Type B pancreatic cell (in vitro differentiated cells): ENCODE measurements at regions not wholly inside any gene's neighbourhood (a gene's known extent, or its start where the extent isn't known, plus 50 kb on each side); places are given as distances from the start of the nearest gene placed in this dataset.
"Not testable (repeated sequence)": the region's sequence is repeated elsewhere in the genome, so short reads cannot be mapped to it uniquely, and the experiment has no call there.

ENCODE experiments used
- DNase-seq: peaks from one replicate; pipeline ENCODE4 v3.0.0; 2021; ENCODE audit warnings: mixed read lengths; ENCODE audit not compliant: unreplicated experiment; ENCODE audit errors: extremely low spot score
- H3K27ac Mint-ChIP-seq: 2 replicates; pipeline ENCODE4 v1.8.0; 2021; ENCODE audit warnings: mild to moderate bottlenecking, mixed read lengths
- H3K27me3 Mint-ChIP-seq: 2 replicates; pipeline ENCODE4 v1.8.0; 2021; ENCODE audit warnings: mixed read lengths
- H3K36me3 Mint-ChIP-seq: 2 replicates; pipeline ENCODE4 v1.8.0; 2021; ENCODE audit warnings: mixed read lengths
- H3K4me1 Mint-ChIP-seq: one replicate; pipeline ENCODE4 v1.8.0; 2021; ENCODE audit warnings: mixed read lengths; ENCODE audit not compliant: unreplicated experiment
- H3K4me3 Mint-ChIP-seq: 2 replicates; pipeline ENCODE4 v1.8.0; 2021; ENCODE audit warnings: mild to moderate bottlenecking, mixed read lengths
- H3K9me3 Mint-ChIP-seq: 2 replicates; pipeline ENCODE4 v1.8.0; 2021; ENCODE audit warnings: mixed read lengths
- TF ChIP-seq, protein P1 (sequence below): fragments of 200-600 bp; sonication (generic); conservative IDR thresholded peaks from 2 replicates; pipeline ENCODE4 v1.5.0; 2021; ENCODE audit warnings: antibody characterized with exemption, mild to moderate bottlenecking

DNA sequence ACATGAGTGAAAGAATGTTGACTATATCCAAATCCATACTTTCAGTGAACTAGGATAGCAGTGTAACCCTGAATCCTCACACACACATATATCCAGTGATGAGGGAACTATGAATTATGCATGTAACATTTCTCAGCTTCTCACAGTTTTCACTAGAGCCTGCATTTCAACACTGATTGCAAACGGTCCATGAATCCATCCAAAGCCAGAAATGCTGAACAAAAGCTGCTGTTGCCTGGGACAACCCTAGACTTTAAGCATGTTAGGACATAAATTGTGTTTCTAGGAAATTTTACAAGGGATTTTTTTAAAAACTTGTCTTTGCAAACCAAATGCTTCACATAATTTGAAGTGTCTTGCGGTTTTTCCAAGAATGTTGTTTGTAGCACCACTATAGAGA lies 2010.0 kb upstream of the WWC1 start:
- peaks cover 4% of the 10 kb centered on the region for H3K9me3 Mint-ChIP-seq
- no peak overlapping the region for H3K27ac Mint-ChIP-seq
- peaks cover 4% of the 10 kb centered on the region for H3K4me1 Mint-ChIP-seq
- TF ChIP-seq, protein P1, sequence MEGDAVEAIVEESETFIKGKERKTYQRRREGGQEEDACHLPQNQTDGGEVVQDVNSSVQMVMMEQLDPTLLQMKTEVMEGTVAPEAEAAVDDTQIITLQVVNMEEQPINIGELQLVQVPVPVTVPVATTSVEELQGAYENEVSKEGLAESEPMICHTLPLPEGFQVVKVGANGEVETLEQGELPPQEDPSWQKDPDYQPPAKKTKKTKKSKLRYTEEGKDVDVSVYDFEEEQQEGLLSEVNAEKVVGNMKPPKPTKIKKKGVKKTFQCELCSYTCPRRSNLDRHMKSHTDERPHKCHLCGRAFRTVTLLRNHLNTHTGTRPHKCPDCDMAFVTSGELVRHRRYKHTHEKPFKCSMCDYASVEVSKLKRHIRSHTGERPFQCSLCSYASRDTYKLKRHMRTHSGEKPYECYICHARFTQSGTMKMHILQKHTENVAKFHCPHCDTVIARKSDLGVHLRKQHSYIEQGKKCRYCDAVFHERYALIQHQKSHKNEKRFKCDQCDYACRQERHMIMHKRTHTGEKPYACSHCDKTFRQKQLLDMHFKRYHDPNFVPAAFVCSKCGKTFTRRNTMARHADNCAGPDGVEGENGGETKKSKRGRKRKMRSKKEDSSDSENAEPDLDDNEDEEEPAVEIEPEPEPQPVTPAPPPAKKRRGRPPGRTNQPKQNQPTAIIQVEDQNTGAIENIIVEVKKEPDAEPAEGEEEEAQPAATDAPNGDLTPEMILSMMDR, result no peak
- no peak for DNase-seq
- H3K27me3 Mint-ChIP-seq, result no peaks in the 10 kb centered on the region
- H3K36me3 Mint-ChIP-seq, result no peaks in the 10 kb centered on the region
- H3K4me3 Mint-ChIP-seq, result no peak overlapping the region

DNA sequence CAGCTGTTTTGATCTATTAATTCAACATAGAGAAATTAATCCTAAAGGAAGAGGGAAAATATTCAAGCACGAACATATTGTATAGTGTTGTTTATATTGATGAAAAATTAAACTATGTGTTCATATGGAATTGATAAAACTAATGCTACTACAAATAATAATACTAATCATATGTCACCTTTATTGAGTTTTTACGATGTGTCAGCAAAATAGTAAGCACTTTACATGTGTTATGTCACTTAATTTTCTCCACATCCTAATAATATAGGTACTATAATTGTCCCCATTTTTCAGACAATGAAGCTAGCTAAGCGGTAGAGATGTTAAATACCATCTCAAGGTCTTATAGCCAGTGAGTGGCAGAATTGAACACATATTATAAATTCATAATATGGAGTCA lies 2008.5 kb upstream of the WWC1 start:
- Mint-ChIP-seq H3K36me3 (no peaks in the 10 kb centered on the region), H3K9me3 (peaks cover 4% of the 10 kb centered on the region), H3K4me3 (no peak overlapping the region), H3K27me3 (no peaks in the 10 kb centered on the region), H3K27ac (no peak overlapping the region), H3K4me1 (no peaks in the 10 kb centered on the region)
- TF ChIP-seq, protein P1, result no peak
- no peak for DNase-seq

DNA sequence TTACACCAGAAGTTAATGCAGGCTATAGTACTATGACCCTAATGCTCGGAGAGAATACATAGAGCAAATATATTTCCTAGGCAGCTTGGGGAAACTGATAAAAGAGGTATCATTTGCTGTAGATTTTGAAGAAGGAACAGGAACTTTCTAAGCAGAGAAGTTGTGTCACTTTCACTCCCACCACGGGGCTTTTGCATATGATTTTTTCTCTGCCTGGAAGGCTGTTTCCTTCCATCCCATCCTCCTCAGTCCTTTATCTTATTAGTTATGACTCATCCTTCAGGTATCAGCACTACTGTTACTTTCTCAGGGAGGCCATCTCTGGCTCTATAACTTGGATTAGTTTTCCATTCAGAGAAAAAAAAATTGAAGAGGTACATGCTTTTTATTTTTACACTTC lies 2006.1 kb upstream of the WWC1 start:
- no peaks in the 10 kb centered on the region for H3K4me1 Mint-ChIP-seq
- no peaks in the 10 kb centered on the region for H3K27me3 Mint-ChIP-seq
- H3K9me3 Mint-ChIP-seq, result peaks cover 9% of the 10 kb centered on the region
- DNase-seq, result no peak
- TF ChIP-seq, protein P1, result no peak
- H3K4me3 Mint-ChIP-seq, result no peak overlapping the region
- no peak overlapping the region for H3K27ac Mint-ChIP-seq
- H3K36me3 Mint-ChIP-seq, result no peaks in the 10 kb centered on the region

DNA sequence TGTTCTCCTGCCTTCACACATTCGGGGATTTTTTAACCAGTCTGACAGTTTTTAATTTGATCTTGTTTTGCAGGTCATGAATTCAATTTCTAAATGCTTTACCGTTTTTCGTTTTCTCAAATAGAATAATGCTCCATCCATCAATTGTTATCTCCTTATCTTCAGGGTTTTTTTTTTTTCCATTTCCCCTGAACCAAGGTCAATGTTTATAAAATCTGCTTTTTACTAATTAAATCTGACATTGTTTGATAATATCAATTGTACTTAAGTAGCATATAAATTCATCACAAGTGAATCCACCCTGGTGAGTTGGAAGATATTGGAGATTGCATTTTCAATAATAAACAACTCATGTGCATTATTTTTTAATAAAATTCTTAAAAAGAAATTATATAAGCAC lies 2004.6 kb upstream of the WWC1 start:
- Mint-ChIP-seq H3K4me1 (no peaks in the 10 kb centered on the region), H3K27ac (no peak overlapping the region), H3K9me3 (peaks cover 10% of the 10 kb centered on the region), H3K36me3 (no peaks in the 10 kb centered on the region), H3K27me3 (no peaks in the 10 kb centered on the region), H3K4me3 (no peak overlapping the region)
- no peak for DNase-seq
- TF ChIP-seq, protein P1, result no peak

DNA sequence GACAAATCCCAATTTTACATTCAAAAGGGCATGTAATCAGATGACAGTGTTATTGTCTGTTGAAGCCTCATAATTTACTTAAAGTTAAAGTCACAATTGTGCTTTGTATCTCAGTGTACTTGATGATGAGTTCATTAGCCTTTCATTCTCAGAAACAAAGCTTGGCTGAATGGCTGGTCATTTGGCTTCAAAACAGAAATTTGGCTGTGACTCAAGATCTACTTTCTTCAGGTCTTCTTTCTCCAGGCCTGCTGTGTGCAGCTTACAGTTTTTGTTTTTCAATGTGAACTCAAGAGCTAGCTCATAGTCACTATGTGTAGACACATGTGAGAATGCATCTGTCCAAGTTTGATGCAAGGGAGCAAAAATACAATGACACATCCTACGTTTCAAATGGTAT lies 2003.6 kb upstream of the WWC1 start:
- no peak overlapping the region for H3K27ac Mint-ChIP-seq
- no peak overlapping the region for H3K4me3 Mint-ChIP-seq
- H3K9me3 Mint-ChIP-seq, result peaks cover 10% of the 10 kb centered on the region
- DNase-seq, result no peak
- H3K36me3 Mint-ChIP-seq, result no peaks in the 10 kb centered on the region
- TF ChIP-seq, protein P1, result no peak
- H3K4me1 Mint-ChIP-seq, result no peaks in the 10 kb centered on the region
- H3K27me3 Mint-ChIP-seq, result no peaks in the 10 kb centered on the region

DNA sequence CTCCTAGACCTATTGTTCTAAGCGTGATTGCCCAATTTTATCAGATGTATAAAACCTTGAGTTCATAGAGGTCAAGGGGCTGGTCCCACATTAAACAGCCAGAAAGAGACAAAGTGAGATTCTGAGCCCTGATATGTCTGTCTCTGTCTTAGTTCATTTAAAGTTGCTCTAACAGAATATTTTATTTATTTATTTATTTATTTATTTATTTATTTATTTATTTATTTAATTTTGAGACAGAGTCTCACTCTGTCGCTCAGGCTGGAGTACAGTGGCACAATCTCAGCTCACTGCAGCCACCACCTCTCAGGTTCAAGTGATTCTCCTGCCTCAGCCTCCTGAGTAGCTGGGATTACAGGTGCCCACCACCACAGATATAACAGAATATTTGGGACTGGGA lies 1999.6 kb upstream of the WWC1 start:
- not testable (repeated sequence) for H3K27me3 Mint-ChIP-seq, H3K9me3 Mint-ChIP-seq, H3K36me3 Mint-ChIP-seq, H3K4me3 Mint-ChIP-seq, H3K27ac Mint-ChIP-seq, H3K4me1 Mint-ChIP-seq, DNase-seq
